ENCODE measurements at regions not wholly inside any gene's neighbourhood (a gene's known extent, or its start where the extent isn't known, plus 50 kb on each side); places are given as distances from the start of the nearest gene placed in this dataset.
A peak's percentile ranks its signal among the peaks of the same experiment; 100 is the strongest.
"Not testable (repeated sequence)": the region's sequence is repeated elsewhere in the genome, so short reads cannot be mapped to it uniquely, and the experiment has no call there.

DNA sequence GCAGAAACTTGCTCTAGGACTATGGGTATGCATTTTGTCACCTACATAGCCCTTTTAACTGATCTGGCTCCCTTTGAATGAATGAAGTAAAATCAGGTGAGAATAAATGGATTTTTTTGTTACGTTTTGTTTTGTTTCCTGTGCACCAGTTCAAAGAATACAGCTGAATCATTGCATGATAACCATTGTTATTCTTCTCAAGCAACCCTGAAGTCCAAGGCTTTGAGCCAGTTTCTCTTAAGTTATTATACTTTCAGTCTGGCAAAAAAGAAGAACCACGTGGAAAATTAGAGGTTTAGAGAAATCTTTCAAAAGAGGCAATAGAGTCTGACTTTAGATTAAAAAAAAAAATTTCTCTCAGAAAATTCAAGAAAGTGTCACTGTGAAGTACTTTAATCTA lies 398.6 kb upstream of the TECRL start:
- DNase-seq, result no peak

DNA sequence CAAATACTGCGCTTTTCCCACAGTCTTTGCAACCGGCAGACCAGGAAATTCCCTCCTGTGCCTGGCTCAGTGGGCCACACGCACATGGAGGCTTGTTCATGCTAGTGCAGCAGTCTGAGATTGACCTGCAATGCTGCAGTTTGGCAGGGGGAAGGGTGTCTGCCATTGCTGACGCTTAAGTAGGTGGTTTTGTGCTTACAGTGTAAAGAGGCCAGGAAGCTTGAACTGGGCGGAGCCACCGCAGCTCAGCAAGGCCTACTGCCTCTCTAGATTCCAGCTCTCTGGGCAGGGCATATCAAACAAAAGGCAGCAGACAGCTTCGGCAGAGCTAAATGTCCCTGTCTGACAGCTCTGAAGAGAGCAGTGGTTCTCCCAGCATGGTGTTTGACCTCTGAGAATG lies 390.5 kb upstream of the TECRL start:
- DNase-seq, result no peak

DNA sequence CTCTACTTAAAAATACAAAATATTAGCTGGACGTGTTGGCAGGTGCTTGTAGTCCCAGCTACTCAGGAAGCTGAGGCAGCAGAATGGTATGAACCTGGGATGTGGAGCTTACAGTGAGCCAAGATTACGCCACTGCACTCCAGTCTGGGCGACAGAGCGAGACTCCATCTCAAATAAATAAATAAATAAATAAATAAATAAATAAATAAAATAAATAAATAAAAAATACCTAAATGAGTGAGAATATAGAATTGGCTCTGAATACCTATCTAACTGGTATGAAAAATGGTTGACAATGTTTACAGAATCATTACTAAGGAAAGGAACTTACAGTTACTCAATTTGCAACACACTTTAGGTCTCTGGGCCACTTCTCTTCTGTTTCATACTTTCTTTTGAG lies 389.6 kb upstream of the TECRL start:
- DNase-seq, result not testable (repeated sequence)

DNA sequence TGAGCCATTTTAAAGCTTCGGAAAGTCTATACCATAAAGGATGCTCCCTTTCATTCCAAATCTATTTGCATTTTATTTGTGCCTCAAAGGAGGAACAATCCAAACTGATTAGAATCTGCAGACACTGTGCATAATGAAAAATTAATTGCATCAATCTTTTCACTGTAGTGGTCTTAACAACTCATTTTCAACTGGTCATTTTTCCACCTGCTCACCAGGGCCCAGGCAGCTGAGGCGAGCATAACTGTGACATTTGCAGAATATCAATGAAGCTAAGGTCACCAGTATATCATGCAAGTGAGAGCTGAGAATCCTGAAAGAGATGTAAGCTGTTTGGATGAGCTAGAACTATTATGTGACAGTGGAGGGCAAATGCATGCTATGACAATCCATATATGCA lies 387.3 kb upstream of the TECRL start:
- no peak for DNase-seq

DNA sequence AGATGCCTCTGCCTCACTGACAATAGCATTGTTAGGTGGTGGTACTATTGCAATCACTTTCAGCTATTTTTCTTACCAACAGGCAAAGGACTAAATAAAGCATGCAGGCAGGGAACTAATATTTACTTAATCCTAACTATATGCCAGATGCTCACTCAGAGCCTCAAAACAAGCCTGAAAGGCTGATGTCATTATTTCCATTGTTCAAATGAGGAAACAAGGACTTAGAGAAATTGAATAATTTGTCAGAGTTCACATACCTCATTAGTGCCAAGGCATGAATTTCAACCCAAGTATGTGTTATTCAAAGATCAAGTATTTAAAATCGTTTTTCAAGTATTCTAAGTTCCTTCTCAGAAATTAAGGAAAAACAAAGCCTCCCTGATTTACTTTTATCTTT lies 374.9 kb upstream of the TECRL start:
- DNase-seq, result no peak

DNA sequence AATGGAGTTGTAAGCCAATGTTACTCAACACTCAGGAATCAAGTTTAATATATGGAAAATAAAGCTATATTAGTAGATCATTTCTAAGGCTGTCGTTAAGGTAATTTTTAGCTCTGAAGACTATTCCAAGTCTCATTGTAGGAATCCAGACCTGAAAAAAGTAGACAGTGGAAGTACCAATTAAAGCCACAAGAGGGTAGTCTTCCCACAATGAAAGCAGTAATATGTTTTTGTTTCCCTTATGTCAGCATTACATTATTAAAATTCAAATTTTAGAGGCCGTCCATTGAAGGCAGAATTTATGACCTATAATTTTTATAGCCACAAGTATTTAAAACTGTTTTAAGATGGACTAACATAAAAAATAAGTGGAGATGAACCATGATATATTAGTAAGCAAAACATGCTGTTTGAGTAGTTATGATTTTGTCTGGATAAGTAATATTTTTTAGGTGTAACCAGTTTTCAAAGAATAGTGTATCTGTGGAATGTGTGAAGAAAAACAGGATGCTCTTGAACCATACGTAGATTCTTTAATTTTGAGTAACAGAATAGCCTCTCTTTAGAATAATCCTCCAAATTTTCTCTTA lies 372.6 kb upstream of the TECRL start:
- DNase-seq, result peak; percentile 6

DNA sequence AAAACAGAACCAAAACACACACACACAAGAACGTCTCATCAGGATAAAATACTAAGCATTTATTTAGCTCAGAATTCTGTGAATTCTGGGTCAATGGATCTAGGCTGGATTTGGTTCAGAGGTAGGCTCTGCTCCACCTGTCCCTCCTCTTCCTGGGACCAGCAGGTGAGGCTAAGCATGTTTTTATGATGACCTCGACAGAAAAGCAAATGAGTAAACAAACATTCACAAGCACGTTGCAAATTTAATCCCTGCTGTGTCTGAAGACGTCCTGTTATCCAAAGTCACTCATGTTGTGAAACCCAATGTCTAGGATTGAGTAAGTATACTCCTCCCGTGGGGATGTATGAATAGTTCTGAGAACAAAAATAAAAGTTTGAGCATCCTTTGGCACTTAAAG lies 371.4 kb upstream of the TECRL start:
- no peak for DNase-seq

DNA sequence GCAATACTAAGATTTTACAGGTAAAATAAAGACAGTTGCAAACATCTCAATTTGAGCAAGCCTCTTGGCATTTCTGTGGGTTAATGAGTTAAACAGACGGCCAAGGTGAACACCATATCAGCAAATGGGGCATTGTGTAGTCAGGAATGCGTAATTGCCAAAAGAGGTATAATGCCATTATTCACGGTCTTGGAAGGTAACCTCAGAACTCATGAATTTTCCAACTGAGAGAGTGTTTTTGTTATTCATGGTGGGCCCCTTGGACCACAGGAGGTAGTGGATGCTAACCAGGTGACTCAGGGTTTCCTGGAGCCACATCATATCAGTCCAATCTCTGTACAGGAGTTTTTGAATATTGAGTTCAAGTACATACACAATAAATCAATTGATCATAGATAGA lies 368.0 kb upstream of the TECRL start:
- no peak for DNase-seq

DNA sequence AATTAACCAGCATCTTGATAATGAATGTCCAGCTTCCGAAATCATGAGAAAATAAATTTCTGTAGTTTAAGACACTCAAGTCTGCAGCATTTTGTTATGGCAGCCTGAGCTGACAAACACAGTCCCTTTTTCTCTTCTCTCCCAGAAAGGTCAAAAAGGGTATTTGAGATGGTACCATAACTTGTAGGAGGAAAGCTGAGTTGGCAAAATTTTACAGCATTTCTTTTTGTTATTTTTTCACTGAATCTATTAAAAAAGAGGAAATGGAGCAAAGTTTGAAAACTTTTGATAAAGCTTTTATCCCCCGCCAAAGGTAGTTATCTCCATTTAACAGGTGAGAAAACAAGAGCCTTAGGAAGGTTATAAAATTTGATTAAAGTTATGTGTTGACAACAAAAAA lies 367.6 kb upstream of the TECRL start:
- no peak for DNase-seq

DNA sequence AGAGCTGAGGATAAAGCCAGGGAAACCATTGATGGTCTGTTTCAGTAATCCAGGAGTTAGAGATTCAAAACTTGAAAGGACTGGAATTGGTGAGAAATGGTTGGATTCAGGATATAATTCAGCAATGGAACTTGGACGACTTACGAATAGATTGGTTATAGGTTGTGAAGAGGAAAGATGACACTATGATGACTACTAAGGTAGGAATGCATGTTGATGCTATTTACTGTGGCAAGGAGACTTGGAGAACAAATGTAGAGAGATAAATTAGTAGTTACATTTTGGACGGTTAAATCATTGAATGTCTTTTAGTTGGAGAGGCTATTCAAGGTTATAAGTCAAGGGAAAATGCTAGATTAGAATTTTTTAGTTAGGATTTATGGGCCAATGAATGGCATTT lies 365.4 kb upstream of the TECRL start:
- no peak for DNase-seq

DNA sequence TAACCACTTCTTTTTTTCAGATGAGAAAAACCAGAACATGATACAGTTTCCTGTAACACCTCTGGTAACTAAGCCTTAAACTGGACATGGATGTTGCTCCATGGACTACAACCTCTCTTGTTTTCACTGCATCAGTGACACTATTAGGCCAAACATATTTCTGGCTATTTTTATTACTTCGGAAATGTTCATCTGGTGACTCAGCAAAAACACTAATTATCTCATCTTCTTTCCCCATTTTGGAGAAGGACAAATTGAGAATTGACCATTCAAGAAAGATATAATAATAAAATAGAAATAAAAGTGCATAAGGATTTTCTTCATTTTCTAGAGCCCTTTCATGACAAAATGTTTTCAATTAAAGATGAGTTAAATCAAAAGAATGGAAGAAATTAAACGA lies 361.9 kb upstream of the TECRL start:
- no peak for DNase-seq

DNA sequence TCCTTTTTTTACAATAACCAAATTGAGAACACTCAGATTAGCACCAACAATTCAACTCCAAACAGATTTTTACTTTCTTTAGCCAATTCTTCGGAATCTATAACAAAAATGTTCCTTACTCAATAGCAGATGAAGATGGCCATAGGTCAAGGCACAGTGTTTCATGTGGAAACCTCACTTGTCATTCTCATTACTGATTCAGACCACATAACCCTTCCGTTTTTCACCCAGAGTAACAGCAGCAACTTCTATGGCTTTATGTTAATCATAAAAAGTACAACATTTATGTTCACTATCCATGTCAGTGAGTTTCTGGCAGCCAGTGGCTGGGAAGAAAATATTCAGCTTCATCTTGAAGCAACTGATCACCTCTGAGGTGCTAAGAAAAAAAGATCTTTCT lies 358.3 kb upstream of the TECRL start:
- DNase-seq, result no peak

DNA sequence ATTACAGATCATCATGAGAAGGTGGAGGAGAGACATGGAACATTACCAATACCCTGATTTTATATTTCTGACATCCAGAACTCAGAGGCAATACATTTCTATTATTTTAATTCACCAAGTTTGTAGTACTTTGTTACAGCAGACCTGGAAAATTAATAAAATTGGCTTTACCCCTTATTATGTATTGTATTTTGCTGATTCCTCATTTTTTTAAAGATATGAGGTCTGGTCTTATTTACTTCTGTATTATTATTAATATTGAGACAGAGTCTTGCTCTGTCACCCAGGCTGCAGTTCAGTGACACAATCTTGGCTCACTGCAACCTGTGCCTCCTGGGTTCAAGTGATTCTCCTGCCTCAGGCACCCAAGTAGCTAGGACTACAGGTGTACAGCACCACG lies 357.3 kb upstream of the TECRL start:
- no peak for DNase-seq

DNA sequence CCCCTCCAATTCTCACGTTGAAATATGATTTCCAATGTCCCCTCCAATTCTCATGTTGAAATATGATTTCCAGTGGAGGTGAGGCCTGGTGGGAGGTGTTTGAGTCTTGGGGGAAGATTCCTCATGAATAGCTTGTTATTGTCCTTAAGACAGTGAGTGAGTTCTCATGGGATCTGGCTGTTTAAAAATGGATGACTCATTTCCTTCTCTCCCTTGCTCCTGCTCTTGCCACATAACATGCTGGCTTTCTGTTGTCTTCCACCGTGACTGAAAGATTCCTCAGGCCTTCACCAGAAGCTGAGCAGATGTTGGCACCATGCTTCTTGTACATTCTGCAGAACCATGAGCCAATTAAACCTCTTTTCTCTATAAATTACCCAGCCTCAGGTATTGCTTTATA lies 346.8 kb upstream of the TECRL start:
- no peak for DNase-seq

DNA sequence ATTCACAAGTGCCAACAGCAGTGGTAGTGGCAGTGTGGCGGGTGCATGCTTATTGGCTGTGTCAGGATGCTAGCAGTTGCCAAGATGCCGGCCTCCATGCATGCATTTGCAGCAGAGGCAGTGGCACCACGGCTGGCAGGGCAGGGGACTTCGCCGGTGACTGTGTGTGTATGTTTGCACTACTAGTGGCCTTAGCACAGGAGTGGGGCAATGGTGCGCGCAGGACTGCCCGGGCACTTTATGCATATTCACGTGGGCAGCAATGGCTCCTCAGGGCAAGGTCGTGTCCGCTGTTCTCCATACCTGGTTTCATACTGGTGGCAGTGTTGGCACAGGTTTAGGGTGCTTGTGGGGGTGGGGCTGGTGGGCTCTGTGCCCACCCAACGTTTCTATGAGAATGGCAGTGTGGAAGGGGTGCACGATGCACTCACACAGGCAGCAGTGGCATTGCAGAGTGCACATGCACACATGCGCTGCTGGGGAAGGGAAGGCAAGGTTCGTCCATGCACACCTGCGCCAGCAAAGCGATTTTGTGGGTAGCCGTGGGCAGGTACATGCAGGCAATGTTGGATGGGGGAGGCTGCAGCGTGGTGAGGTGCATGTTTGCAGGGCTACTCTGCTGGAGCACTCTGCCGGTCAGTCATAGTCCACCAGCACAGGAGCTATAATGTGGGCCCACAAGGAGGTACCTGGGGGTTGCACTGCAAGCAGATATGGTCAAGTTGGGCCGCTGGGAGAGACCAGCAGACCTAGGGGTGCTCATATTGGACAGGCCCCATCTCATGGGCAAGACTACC lies 338.9 kb upstream of the TECRL start:
- DNase-seq, result no peak

DNA sequence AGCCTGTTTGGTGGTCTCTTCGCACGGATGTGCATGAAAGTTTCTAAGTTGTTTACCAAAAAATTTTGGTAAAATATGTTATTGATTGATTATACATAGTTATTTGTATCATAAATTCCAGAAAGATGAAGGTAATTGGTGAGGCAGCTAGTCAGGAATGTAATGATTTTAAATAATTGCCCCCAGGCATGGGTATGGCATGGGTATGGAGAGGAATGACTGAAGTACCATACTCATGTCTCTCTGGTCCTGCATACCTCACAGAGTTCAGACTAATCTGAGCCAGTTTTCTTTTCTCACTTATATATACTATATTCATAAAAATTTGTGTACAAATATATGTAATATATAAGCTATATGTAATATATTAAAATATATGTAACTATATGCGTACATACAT lies 329.0 kb upstream of the TECRL start:
- no peak for DNase-seq

DNA sequence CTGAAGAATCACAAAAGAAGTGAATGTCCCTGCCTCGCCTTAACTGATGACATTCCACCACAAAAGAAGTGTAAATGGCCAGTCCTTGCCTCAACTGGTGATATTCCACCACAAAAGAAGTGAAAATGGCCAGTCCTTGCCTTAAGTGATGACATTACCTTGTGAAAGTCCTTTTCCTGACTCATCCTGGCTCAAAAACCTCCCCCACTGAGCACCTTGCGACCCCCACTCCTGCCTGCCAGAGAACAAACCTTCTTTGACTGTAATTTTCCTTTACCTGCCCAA lies 328.5 kb upstream of the TECRL start:
- not testable (repeated sequence) for DNase-seq

DNA sequence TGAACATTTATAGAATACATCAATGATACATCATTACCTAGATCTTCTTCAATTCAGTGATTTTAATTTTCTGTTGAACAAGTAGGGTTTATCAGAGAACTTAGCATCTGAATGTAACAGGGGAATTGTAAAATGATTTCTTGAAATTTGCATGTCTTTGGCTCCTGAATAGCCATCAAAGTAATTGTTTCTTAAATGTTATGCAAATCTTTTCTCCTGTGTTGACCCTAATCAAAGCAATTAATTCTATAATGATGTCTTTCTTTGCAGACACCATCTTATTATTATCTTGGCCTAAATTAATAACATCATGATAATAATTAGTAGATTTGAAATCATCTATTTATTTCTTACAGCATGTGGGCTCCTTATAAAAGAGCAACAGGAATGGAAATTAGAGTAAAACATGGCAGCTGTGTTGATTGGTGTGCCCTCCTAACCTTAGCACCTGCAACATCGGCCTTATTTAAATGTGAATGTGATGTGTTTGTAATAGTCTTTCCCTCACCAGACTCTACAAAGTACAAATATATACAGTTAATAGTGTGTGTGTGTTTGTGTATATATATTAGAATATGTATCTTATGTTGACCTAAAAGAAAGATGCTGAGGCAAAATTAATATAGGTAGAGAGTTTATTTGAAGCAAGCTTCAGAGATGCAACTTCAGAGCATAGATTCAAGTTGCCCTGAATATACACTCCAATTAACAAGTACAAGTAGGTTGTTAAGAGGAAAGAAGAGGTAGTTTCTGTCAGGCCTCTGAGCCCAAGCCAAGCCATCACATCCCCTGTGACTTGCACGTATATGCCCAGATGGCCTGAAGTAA lies 328.0 kb upstream of the TECRL start:
- no peak for DNase-seq

DNA sequence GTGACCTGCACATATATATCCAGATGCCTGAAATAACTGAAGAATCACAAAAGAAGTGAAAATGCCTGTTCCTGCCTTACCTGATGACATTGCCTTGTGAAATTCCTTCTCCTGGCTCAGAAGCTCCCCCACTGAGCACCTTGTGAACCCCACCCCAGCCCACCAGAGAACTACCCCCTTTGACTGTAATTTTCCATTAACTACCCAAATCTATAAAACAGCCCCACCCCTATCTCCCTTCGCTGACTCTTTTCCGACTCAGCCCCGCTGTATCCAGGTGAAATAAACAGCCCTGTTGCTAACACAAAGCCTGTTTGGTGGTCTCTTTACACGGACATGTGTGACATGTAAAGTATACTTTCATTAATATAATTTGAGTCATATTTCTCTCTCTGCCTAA lies 320.3 kb upstream of the TECRL start:
- DNase-seq, result no peak

DNA sequence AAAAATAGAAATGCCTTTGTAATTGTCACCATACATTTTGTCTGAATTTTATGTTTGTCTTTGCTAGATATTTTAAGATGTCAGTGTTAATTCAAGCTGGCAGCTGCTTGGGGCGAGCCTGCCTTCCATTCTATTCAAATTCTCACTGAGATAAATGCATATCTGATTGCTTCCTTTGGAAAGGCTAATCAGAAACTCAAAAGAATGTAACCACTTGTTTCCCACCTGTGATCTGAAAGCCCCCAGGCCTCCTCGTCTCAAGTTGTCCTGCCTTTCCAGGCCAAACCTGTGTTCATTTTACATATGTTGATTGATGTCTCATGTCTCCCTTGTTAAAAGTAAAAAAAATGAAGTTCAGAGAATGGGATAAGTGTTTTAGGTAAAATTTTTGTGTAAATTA lies 318.7 kb upstream of the TECRL start:
- no peak for DNase-seq

DNA sequence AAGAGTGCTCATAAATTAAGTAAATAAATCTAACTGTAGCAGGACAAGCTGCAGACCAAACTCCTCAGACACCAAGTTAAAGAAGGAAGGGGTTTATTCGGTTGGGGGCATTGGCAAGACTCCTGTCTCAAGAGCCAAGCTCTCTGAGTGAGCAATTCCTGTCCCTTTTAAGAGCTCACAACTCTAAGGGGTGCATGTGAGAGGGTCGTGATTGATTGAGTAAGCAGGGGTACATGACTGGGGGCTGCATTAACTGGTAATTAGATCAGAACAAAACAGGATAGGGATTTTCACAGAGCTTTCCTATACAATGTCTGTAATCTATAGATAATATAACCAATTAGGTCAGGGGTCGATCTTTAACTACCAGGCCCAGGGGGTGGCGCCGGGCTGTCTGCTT lies 318.1 kb upstream of the TECRL start:
- DNase-seq, result not testable (repeated sequence)

DNA sequence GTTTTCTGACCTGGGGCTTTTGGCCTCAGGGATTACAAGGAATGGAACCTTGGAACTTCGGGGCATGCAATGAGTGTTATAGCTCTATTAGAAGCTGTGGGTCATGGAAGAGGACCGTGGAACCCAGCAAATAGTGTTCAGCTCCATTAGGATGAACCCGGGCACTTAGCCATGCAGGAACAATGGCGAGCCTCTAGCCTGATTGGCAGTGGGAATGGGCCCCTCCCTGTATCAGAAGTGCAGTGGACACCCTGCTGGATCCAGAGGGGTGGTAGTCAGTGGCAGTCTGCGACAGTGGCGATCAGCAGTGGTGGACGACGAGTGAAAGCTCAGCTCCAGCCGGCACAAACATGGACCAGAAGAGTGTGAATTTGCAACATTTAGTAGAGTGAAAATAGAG lies 315.4 kb upstream of the TECRL start:
- no peak for DNase-seq

DNA sequence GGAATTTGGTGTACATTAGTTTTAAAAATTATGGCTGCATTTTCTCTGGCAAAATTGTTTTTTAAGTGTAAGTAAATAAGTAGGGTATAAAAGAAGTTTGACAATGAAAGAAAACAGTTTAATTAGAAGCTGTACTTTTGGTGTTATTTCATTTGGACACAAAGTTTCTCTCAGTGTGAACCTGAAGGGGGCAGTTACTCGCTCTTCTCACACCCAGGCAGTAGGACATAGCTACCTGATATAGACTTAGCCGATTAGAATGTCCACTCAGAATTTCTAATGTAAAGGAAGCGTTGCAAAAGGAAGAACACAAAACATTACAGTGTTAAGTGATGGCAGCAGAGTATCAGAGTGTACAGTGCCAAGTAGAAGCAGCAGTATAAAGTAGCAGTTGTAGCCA lies 311.9 kb upstream of the TECRL start:
- no peak for DNase-seq

DNA sequence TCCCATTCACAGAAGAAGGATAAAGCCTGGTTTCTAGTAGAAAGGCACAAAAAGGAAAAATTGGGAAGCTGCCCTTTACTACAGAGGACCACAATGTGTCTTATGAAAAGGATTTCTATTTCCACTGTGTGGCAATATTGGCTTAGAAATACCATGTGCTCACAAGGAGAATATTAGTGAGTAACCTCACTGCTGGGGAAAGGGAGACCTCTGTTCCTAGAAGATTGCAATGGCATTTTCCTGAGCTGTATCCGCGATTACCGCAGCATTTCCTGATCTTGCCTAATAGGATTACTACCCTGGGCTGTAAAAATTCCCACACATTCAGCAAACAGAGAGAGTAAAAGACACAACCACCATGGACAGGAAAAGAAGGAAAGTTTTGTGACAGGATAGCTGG lies 308.8 kb upstream of the TECRL start:
- no peak for DNase-seq

DNA sequence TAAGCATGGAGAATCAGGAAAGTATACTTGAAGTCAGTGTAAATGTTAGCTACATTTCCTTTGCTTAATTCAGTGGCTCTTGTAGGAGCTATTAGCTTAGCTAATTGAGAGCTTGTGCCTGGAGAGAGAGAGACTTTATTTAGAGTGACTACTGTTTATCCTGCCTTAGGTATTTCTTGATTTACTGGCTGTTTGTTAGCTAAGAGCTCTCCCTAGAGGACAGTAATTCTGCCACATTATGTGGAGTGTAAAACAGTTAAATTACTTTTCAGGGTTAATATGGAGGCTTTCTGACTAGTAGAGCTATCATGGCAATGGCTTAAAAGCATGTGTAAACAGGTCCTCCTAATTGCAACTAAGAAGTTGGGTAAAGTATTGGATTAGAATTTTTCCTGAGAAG lies 306.5 kb upstream of the TECRL start:
- DNase-seq, result no peak

Measured in NCI-H1092 (cell line).